DOHH2 (cell line): ENCODE measurements at regions not wholly inside any gene's neighbourhood (a gene's known extent, or its start where the extent isn't known, plus 50 kb on each side); places are given as distances from the start of the nearest gene placed in this dataset.
A peak's percentile ranks its signal among the peaks of the same experiment; 100 is the strongest.

Experiments used
- H3F3A ChIP-seq: fragments of 200-600 bp; sonication (generic), shearing (Covaris generic); 2 replicates; pipeline ENCODE4 v1.6.0; 2016; ENCODE audit warnings: antibody characterized with exemption, mild to moderate bottlenecking; ENCODE audit not compliant: control insufficient read depth, insufficient read depth
- H3K27ac ChIP-seq: fragments of 200-600 bp; sonication (generic); 2 replicates; pipeline ENCODE4 v1.5.1; 2014; ENCODE audit warnings: low read depth, mild to moderate bottlenecking, low read length, moderate library complexity
- H3K27me3 ChIP-seq: fragments of 200-600 bp; sonication (generic); 2 replicates; pipeline ENCODE4 v1.6.1; 2014; ENCODE audit warnings: mild to moderate bottlenecking, low read length, mixed read lengths; ENCODE audit not compliant: control insufficient read depth
- H3K36me3 ChIP-seq: fragments of 200-600 bp; sonication (generic); 2 replicates; pipeline ENCODE4 v1.6.1; 2014; ENCODE audit warnings: mild to moderate bottlenecking, low read length, moderate library complexity, mixed read lengths; ENCODE audit not compliant: control insufficient read depth
- H3K4me1 ChIP-seq: fragments of 200-600 bp; sonication (generic); 2 replicates; pipeline ENCODE4 v1.6.1; 2014; ENCODE audit warnings: mild to moderate bottlenecking, low read length, mixed read lengths; ENCODE audit not compliant: control insufficient read depth
- H3K4me2 ChIP-seq: fragments of 200-600 bp; sonication (generic); 2 replicates; pipeline ENCODE4 v1.6.0; 2014; ENCODE audit warnings: mild to moderate bottlenecking, low read length, moderate library complexity
- H3K4me3 ChIP-seq: fragments of 200-600 bp; sonication (generic); 2 replicates; pipeline ENCODE4 v1.5.1; 2014; ENCODE audit warnings: mild to moderate bottlenecking, low read length, mixed read lengths
- H3K79me2 ChIP-seq: fragments of 200-600 bp; sonication (generic); 2 replicates; pipeline ENCODE4 v1.6.1; 2014; ENCODE audit warnings: mild to moderate bottlenecking, low read length, mixed read lengths; ENCODE audit not compliant: control insufficient read depth
- H3K9me2 ChIP-seq: fragments of 200-600 bp; sonication (generic); replicated peaks from 2 replicates; pipeline ENCODE4 v1.6.1; 2014; ENCODE audit warnings: mild to moderate bottlenecking, low read length, mixed read lengths; ENCODE audit not compliant: control insufficient read depth
- H3K9me3 ChIP-seq: fragments of 200-600 bp; sonication (generic); 2 replicates; pipeline ENCODE4 v1.6.1; 2014; ENCODE audit warnings: antibody characterized with exemption, low read length, mixed read lengths; ENCODE audit not compliant: control insufficient read depth, insufficient read depth
- H4K20me1 ChIP-seq: fragments of 200-600 bp; sonication (generic); 2 replicates; pipeline ENCODE4 v1.6.0; 2014; ENCODE audit warnings: low read depth, mild to moderate bottlenecking, antibody characterized with exemption, low read length, moderate library complexity; ENCODE audit not compliant: control insufficient read depth, insufficient read depth
- CTCF ChIP-seq: fragments of 200-600 bp; sonication (generic); IDR thresholded peaks from one replicate; pipeline ENCODE4 v1.5.1; 2014; ENCODE audit warnings: antibody characterized with exemption, mild to moderate bottlenecking, low read depth, low read length; ENCODE audit not compliant: poor library complexity, severe bottlenecking
- EZH2phosphoT487 ChIP-seq: fragments of 200-600 bp; sonication (generic); IDR thresholded peaks from 2 replicates; pipeline ENCODE4 v1.6.1; 2017; ENCODE audit warnings: borderline replicate concordance, mild to moderate bottlenecking, antibody characterized with exemption, low read length, moderate library complexity, mixed read lengths

- no peaks in the 10 kb centered on the region for H3K9me2 ChIP-seq
- H3K9me3 ChIP-seq, result no peaks in the 10 kb centered on the region
- no peak overlapping the region for H3K27ac ChIP-seq
- H3F3A ChIP-seq, result no peaks in the 10 kb centered on the region
- H3K79me2 ChIP-seq, result no peaks in the 10 kb centered on the region
- no peak for TF ChIP-seq EZH2phosphoT487
- TF ChIP-seq CTCF, result no peak
- H3K4me3 ChIP-seq, result no peak overlapping the region
- no peaks in the 10 kb centered on the region; the same call in 1 of the 2 replicates for H4K20me1 ChIP-seq
- H3K4me2 ChIP-seq, result no peak overlapping the region
- H3K4me1 ChIP-seq, result no peaks in the 10 kb centered on the region
- H3K36me3 ChIP-seq, result no peaks in the 10 kb centered on the region
- H3K27me3 ChIP-seq, result no peaks in the 10 kb centered on the region
Observed at GRCh38 chr18:70453058-70453775, 164.4 kb downstream of the SOCS6 start.

- Histone ChIP-seq H3K27ac (no peak overlapping the region), H4K20me1 (no peaks in the 10 kb centered on the region; the same call in 1 of the 2 replicates), H3K79me2 (no peaks in the 10 kb centered on the region), H3F3A (no peaks in the 10 kb centered on the region), H3K4me1 (no peaks in the 10 kb centered on the region), H3K4me3 (no peak overlapping the region), H3K36me3 (no peaks in the 10 kb centered on the region), H3K27me3 (no peaks in the 10 kb centered on the region), H3K4me2 (no peak overlapping the region), H3K9me3 (no peaks in the 10 kb centered on the region), H3K9me2 (no peaks in the 10 kb centered on the region)
- TF ChIP-seq CTCF (no peak), EZH2phosphoT487 (no peak)
Observed at GRCh38 chr18:70452501-70452900, 163.7 kb downstream of the SOCS6 start.

GRCh38 chr18:70450426-70451253 is 161.8 kb downstream of the SOCS6 start:
- Histone ChIP-seq H4K20me1 (no peaks in the 10 kb centered on the region; the same call in 1 of the 2 replicates), H3K4me3 (no peak overlapping the region), H3K4me2 (no peak overlapping the region), H3K36me3 (no peaks in the 10 kb centered on the region), H3K79me2 (no peaks in the 10 kb centered on the region), H3K9me3 (no peaks in the 10 kb centered on the region), H3K27me3 (no peaks in the 10 kb centered on the region), H3F3A (no peaks in the 10 kb centered on the region), H3K27ac (no peak overlapping the region), H3K9me2 (no peaks in the 10 kb centered on the region), H3K4me1 (no peaks in the 10 kb centered on the region)
- TF ChIP-seq CTCF, result peak; percentile 13
- no peak for TF ChIP-seq EZH2phosphoT487
